ENCODE measurements at regions not wholly inside any gene's neighbourhood (a gene's known extent, or its start where the extent isn't known, plus 50 kb on each side); places are given as distances from the start of the nearest gene placed in this dataset.

GRCh38 chr12:85714425-85714824 lies 121.8 kb downstream of the RASSF9 start:
- Histone ChIP-seq H3K4me3 (ENCODE audit: low read depth, low read length) (no peak overlapping the region), H3K4me1 (ENCODE audit: control insufficient read depth, insufficient read depth, low read length, poor library complexity, severe bottlenecking) (no peaks in the 10 kb centered on the region), H3K27ac (ENCODE audit: insufficient read depth, low read length, poor library complexity, severe bottlenecking) (no peak overlapping the region), H3K36me3 (ENCODE audit: control insufficient read depth, insufficient read depth, low read length) (no peaks in the 10 kb centered on the region), H3K27me3 (ENCODE audit: control insufficient read depth, insufficient read depth, low read length) (no peaks in the 10 kb centered on the region), H3K9me3 (ENCODE audit: control insufficient read depth in 2 of 2, low read length in 2 of 2) (no peaks in the 10 kb centered on the region)
- H3K4me1 Mint-ChIP-seq, result no peaks in the 10 kb centered on the region
- H3K36me3 Mint-ChIP-seq, result no peaks in the 10 kb centered on the region
- ATAC-seq (ENCODE audit: low read depth in 2 of 2) (no peak), DNase-seq (no peak)
- no peaks in the 10 kb centered on the region for H3K27me3 Mint-ChIP-seq
- H3K27ac Mint-ChIP-seq, result no peak overlapping the region
- peaks cover 0 to 15% (median 4%) of the 10 kb centered on the region in 7 donors for H3K9me3 Mint-ChIP-seq
- no peak overlapping the region for H3K4me3 Mint-ChIP-seq

GRCh38 chr12:85720308-85721033 lies 115.7 kb downstream of the RASSF9 start:
- Mint-ChIP-seq H3K27ac (no peak overlapping the region), H3K4me1 (no peaks in the 10 kb centered on the region), H3K36me3 (no peaks in the 10 kb centered on the region), H3K27me3 (no peaks in the 10 kb centered on the region), H3K9me3 (peaks cover 0 to 16% (median 4%) of the 10 kb centered on the region in 7 donors), H3K4me3 (no peak overlapping the region)
- H3K27ac ChIP-seq (ENCODE audit: insufficient read depth, low read length, poor library complexity, severe bottlenecking), result no peak overlapping the region
- H3K9me3 ChIP-seq (ENCODE audit: control insufficient read depth in 2 of 2, low read length in 2 of 2), result no peaks in the 10 kb centered on the region
- no peaks in the 10 kb centered on the region for H3K36me3 ChIP-seq (ENCODE audit: control insufficient read depth, insufficient read depth, low read length)
- ATAC-seq (ENCODE audit: low read depth in 2 of 2), result no peak
- H3K27me3 ChIP-seq (ENCODE audit: control insufficient read depth, insufficient read depth, low read length), result no peaks in the 10 kb centered on the region
- no peaks in the 10 kb centered on the region for H3K4me1 ChIP-seq (ENCODE audit: control insufficient read depth, insufficient read depth, low read length, poor library complexity, severe bottlenecking)
- no peak overlapping the region for H3K4me3 ChIP-seq (ENCODE audit: low read depth, low read length)
- DNase-seq, result no peak

- H3K4me3 Mint-ChIP-seq, result no peak overlapping the region
- H3K27me3 ChIP-seq (ENCODE audit: control insufficient read depth, insufficient read depth, low read length), result no peaks in the 10 kb centered on the region
- ATAC-seq (ENCODE audit: low read depth in 2 of 2), result no peak
- no peaks in the 10 kb centered on the region for H3K4me1 Mint-ChIP-seq
- H3K27ac Mint-ChIP-seq, result no peak overlapping the region
- no peak for DNase-seq
- no peak overlapping the region for H3K27ac ChIP-seq (ENCODE audit: insufficient read depth, low read length, poor library complexity, severe bottlenecking)
- peaks cover 0 to 11% (median 7%) of the 10 kb centered on the region in 7 donors for H3K9me3 Mint-ChIP-seq
- H3K4me3 ChIP-seq (ENCODE audit: low read depth, low read length), result no peak overlapping the region
- no peaks in the 10 kb centered on the region for H3K4me1 ChIP-seq (ENCODE audit: control insufficient read depth, insufficient read depth, low read length, poor library complexity, severe bottlenecking)
- no peaks in the 10 kb centered on the region for H3K9me3 ChIP-seq (ENCODE audit: control insufficient read depth in 2 of 2, low read length in 2 of 2)
- H3K27me3 Mint-ChIP-seq, result no peaks in the 10 kb centered on the region
- no peaks in the 10 kb centered on the region for H3K36me3 ChIP-seq (ENCODE audit: control insufficient read depth, insufficient read depth, low read length)
- no peaks in the 10 kb centered on the region for H3K36me3 Mint-ChIP-seq
Observed at GRCh38 chr12:85725991-85726390, 110.2 kb downstream of the RASSF9 start.

- ATAC-seq (ENCODE audit: low read depth in 2 of 2) (no peak), DNase-seq (no peak)
- Mint-ChIP-seq H3K27ac (no peak overlapping the region), H3K36me3 (no peaks in the 10 kb centered on the region), H3K27me3 (no peaks in the 10 kb centered on the region), H3K4me3 (no peak overlapping the region), H3K4me1 (no peaks in the 10 kb centered on the region), H3K9me3 (peaks cover 0 to 11% (median 9%) of the 10 kb centered on the region in 7 donors)
- Histone ChIP-seq H3K4me3 (ENCODE audit: low read depth, low read length) (no peak overlapping the region), H3K4me1 (ENCODE audit: control insufficient read depth, insufficient read depth, low read length, poor library complexity, severe bottlenecking) (no peaks in the 10 kb centered on the region), H3K36me3 (ENCODE audit: control insufficient read depth, insufficient read depth, low read length) (no peaks in the 10 kb centered on the region), H3K27me3 (ENCODE audit: control insufficient read depth, insufficient read depth, low read length) (no peaks in the 10 kb centered on the region), H3K9me3 (ENCODE audit: control insufficient read depth in 2 of 2, low read length in 2 of 2) (no peaks in the 10 kb centered on the region), H3K27ac (ENCODE audit: insufficient read depth, low read length, poor library complexity, severe bottlenecking) (no peak overlapping the region)
Observed at GRCh38 chr12:85733221-85733840, 102.9 kb downstream of the RASSF9 start.

- H3K4me1 Mint-ChIP-seq, result no peaks in the 10 kb centered on the region
- H3K4me3 Mint-ChIP-seq, result no peak overlapping the region
- no peaks in the 10 kb centered on the region for H3K36me3 ChIP-seq (ENCODE audit: control insufficient read depth, insufficient read depth, low read length)
Observed at GRCh38 chr12:85733984-85734383, 102.2 kb downstream of the RASSF9 start.

GRCh38 chr12:85740186-85740585 lies 96.0 kb downstream of the RASSF9 start:
- Mint-ChIP-seq H3K36me3 (no peaks in the 10 kb centered on the region), H3K9me3 (peaks cover 0 to 3% (median 2%) of the 10 kb centered on the region in 7 donors), H3K27ac (no peak overlapping the region), H3K4me3 (no peak overlapping the region), H3K4me1 (no peaks in the 10 kb centered on the region), H3K27me3 (no peaks in the 10 kb centered on the region)
- no peaks in the 10 kb centered on the region for H3K27me3 ChIP-seq (ENCODE audit: control insufficient read depth, insufficient read depth, low read length)
- no peak overlapping the region for H3K27ac ChIP-seq (ENCODE audit: insufficient read depth, low read length, poor library complexity, severe bottlenecking)
- no peak overlapping the region for H3K4me3 ChIP-seq (ENCODE audit: low read depth, low read length)
- H3K9me3 ChIP-seq (ENCODE audit: control insufficient read depth in 2 of 2, low read length in 2 of 2), result no peaks in the 10 kb centered on the region
- H3K4me1 ChIP-seq (ENCODE audit: control insufficient read depth, insufficient read depth, low read length, poor library complexity, severe bottlenecking), result no peaks in the 10 kb centered on the region
- DNase-seq (no peak), ATAC-seq (ENCODE audit: low read depth in 2 of 2) (no peak)
- H3K36me3 ChIP-seq (ENCODE audit: control insufficient read depth, insufficient read depth, low read length), result no peaks in the 10 kb centered on the region

More at GRCh38 chr12:85733984-85734383, 102.2 kb downstream of the RASSF9 start:
- Histone ChIP-seq H3K4me3 (ENCODE audit: low read depth, low read length) (no peak overlapping the region), H3K9me3 (ENCODE audit: control insufficient read depth in 2 of 2, low read length in 2 of 2) (no peaks in the 10 kb centered on the region), H3K27me3 (ENCODE audit: control insufficient read depth, insufficient read depth, low read length) (no peaks in the 10 kb centered on the region), H3K27ac (ENCODE audit: insufficient read depth, low read length, poor library complexity, severe bottlenecking) (no peak overlapping the region), H3K4me1 (ENCODE audit: control insufficient read depth, insufficient read depth, low read length, poor library complexity, severe bottlenecking) (no peaks in the 10 kb centered on the region)
- DNase-seq (no peak), ATAC-seq (ENCODE audit: low read depth in 2 of 2) (no peak)
- Mint-ChIP-seq H3K9me3 (peaks cover 0 to 11% (median 9%) of the 10 kb centered on the region in 7 donors), H3K27ac (no peak overlapping the region), H3K27me3 (no peaks in the 10 kb centered on the region), H3K36me3 (no peaks in the 10 kb centered on the region)

GRCh38 chr12:85741046-85741445 lies 95.2 kb downstream of the RASSF9 start:
- H3K4me3 ChIP-seq (ENCODE audit: low read depth, low read length), result no peak overlapping the region
- no peaks in the 10 kb centered on the region for H3K36me3 ChIP-seq (ENCODE audit: control insufficient read depth, insufficient read depth, low read length)
- no peak for DNase-seq
- Mint-ChIP-seq H3K4me3 (no peak overlapping the region), H3K9me3 (peaks cover 0 to 4% (median 2%) of the 10 kb centered on the region in 7 donors), H3K27me3 (no peaks in the 10 kb centered on the region), H3K36me3 (no peaks in the 10 kb centered on the region), H3K27ac (no peak overlapping the region), H3K4me1 (no peaks in the 10 kb centered on the region)
- H3K9me3 ChIP-seq (ENCODE audit: control insufficient read depth in 2 of 2, low read length in 2 of 2), result no peaks in the 10 kb centered on the region
- no peak overlapping the region for H3K27ac ChIP-seq (ENCODE audit: insufficient read depth, low read length, poor library complexity, severe bottlenecking)
- ATAC-seq (ENCODE audit: low read depth in 2 of 2), result no peak
- H3K4me1 ChIP-seq (ENCODE audit: control insufficient read depth, insufficient read depth, low read length, poor library complexity, severe bottlenecking), result no peaks in the 10 kb centered on the region
- no peaks in the 10 kb centered on the region for H3K27me3 ChIP-seq (ENCODE audit: control insufficient read depth, insufficient read depth, low read length)
